Erythroblast (primary cell): ENCODE measurements at regions not wholly inside any gene's neighbourhood (a gene's known extent, or its start where the extent isn't known, plus 50 kb on each side); places are given as distances from the start of the nearest gene placed in this dataset.

Experiments
- GATA1 ChIP-seq: IDR thresholded peaks from 2 replicates; pipeline ENCODE4 v1.6.1; 2011; ENCODE audit warnings: low read depth, mild to moderate bottlenecking, control low read depth, low read length, moderate library complexity
- POLR2A ChIP-seq: IDR thresholded peaks from 2 replicates; pipeline ENCODE4 v1.6.1; 2011; ENCODE audit warnings: mild to moderate bottlenecking, low read length

- no peak for TF ChIP-seq POLR2A
- TF ChIP-seq GATA1, result no peak
These were observed 164.5 kb upstream of the ARX start for GRCh38 chrX:25180242-25180641.
